Activated CD8-positive, alpha-beta T cell treated with anti-CD3 and anti-CD28 coated beads, Interleukin-2, amount 10 ng/mL, durations not matched to agents 7 days and 5 days (primary cell): ENCODE measurements at regions not wholly inside any gene's neighbourhood (a gene's known extent, or its start where the extent isn't known, plus 50 kb on each side); places are given as distances from the start of the nearest gene placed in this dataset.

Experiments used
- ATAC-seq: fragments of 150-1000 bp; cut with Tn5 transposase; one replicate; pipeline ENCODE4 v1.10.0; 2021; ENCODE audit warnings: moderate library complexity
- CTCF ChIA-PET: fragments of 350-600 bp; sonication (Branson Sonifier 250); formaldehyde crosslinking; loops from one replicate; lab custom pipeline; 2021; ENCODE audit warnings: antibody characterized with exemption; lab: Charles Lee
- POLR2A ChIA-PET: fragments of 350-600 bp; sonication (Branson Sonifier 250); formaldehyde crosslinking; loops from one replicate; lab custom pipeline; 2021; ENCODE audit warnings: antibody characterized with exemption; lab: Charles Lee
- DNase-seq: peaks from one replicate; pipeline ENCODE4 v3.0.0-alpha.2; 2020
- H3K27ac Mint-ChIP-seq: one replicate; pipeline ENCODE4 v1.8.0; 2021; ENCODE audit warnings: mild to moderate bottlenecking, mixed read lengths
- H3K27me3 Mint-ChIP-seq: one replicate; pipeline ENCODE4 v1.8.0; 2021; ENCODE audit warnings: low read depth, mixed read lengths
- H3K36me3 Mint-ChIP-seq: one replicate; pipeline ENCODE4 v1.8.0; 2021; ENCODE audit warnings: low read depth, mixed read lengths
- H3K4me1 Mint-ChIP-seq: one replicate; pipeline ENCODE4 v1.8.0; 2021; ENCODE audit warnings: low read depth, mixed read lengths
- H3K4me3 Mint-ChIP-seq: one replicate; pipeline ENCODE4 v1.8.0; 2021; ENCODE audit warnings: mild to moderate bottlenecking, mixed read lengths
- H3K9me3 Mint-ChIP-seq: one replicate; pipeline ENCODE4 v1.8.0; 2022; ENCODE audit warnings: mixed read lengths; ENCODE audit not compliant: insufficient read depth

DNA sequence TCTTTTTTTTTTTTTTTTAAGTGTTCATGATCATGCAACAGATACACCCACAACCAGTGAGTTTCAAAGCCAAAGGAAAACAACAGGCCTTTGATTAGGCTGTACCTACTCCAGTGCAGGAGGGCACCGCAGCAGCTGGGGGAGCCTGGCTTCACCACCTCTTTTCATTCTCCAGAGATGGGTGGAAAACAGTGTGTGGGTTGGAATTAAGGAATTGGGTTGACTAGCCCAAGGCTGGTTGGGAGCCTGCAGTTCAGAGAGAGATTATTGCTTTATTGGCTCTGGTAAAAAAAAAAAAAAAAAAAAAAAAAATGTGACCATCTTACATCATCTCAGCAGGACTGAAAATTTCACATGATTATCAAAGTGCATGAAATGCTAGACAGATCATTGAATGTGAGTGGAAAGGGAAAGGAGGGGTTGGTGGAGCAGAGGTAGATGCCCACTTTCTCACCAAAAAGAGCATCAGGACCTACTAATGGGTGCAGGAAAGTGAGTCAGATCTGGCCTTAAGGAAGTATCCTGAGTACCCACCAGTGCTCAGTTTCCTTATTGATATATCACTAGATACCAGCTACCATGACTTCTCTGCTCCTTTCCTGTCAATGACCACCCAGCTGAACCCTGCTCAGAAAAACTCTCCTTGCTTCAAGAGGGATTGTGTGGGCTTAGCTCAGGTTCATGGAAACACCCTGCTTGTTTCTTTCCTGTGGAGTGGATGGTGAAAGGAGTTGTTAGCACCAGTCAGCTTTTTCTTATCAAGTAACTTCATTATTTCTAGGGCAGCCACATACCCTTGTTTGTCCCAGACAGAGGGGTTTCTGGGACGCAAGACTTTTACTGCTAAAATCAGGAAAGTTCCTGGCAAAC is 54.8 kb upstream of the DYRK2 start:
- Mint-ChIP-seq H3K4me3 (no peak overlapping the region), H3K36me3 (peaks cover 28% of the 10 kb centered on the region), H3K9me3 (peaks cover 15% of the 10 kb centered on the region), H3K4me1 (peaks cover 49% of the 10 kb centered on the region), H3K27ac (peak overlapping the region; percentile 69), H3K27me3 (no peaks in the 10 kb centered on the region)
- no peak for DNase-seq
- POLR2A ChIA-PET = interaction anchor here (0.5 to 1.0 kb wide), 2 partner anchors 14 to 49 kb away, joined by 3 to 4 read pairs; no protein-coding TSS in a partner anchor
- ATAC-seq = no peak
- CTCF ChIA-PET = interaction anchor here (1.1 to 3.7 kb wide), 5 partner anchors 9 to 37 kb away, joined by 3 to 21 read pairs (median 6); no protein-coding TSS in a partner anchor

GRCh38 chr12:67594888-67595287 is 53.7 kb upstream of the DYRK2 start:
- no peak overlapping the region for H3K27ac Mint-ChIP-seq
- DNase-seq (no peak), ATAC-seq (no peak)
- peaks cover 31% of the 10 kb centered on the region for H3K36me3 Mint-ChIP-seq
- H3K9me3 Mint-ChIP-seq = peaks cover 21% of the 10 kb centered on the region
- peaks cover 44% of the 10 kb centered on the region for H3K4me1 Mint-ChIP-seq
- H3K27me3 Mint-ChIP-seq = no peaks in the 10 kb centered on the region
- POLR2A ChIA-PET = interaction anchor here (1.0 kb wide), 1 partner anchor 15 kb away, joined by 3 read pairs; no protein-coding TSS in a partner anchor
- CTCF ChIA-PET = interaction anchor here (1.1 to 1.6 kb wide), 3 partner anchors 10 to 36 kb away, joined by 3 to 6 read pairs (median 4); no protein-coding TSS in a partner anchor
- no peak overlapping the region for H3K4me3 Mint-ChIP-seq

DNA sequence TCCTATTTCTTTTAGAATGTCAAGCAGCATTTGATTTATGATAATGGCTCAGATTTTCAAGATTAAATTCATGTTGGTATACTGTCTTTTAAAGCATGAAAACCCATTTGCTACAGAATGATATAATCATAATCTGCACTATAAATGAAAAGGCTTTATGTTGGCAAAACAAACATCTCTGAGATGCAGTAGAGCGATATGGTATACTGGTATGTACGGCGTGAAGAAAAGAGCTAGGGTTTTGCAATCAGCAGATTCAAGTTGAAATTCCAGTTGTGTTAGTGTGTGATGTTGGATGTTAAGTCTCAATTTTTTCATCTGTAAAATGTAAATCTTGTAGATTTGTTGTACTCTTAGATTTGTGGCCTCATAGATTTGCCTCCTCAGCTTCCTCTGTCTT is 53.2 kb upstream of the DYRK2 start:
- DNase-seq (no peak), ATAC-seq (no peak)
- Mint-ChIP-seq H3K9me3 (peaks cover 21% of the 10 kb centered on the region), H3K27ac (no peak overlapping the region), H3K4me1 (peaks cover 40% of the 10 kb centered on the region), H3K27me3 (no peaks in the 10 kb centered on the region), H3K4me3 (no peak overlapping the region), H3K36me3 (peaks cover 32% of the 10 kb centered on the region)
- ChIA-PET CTCF (interaction anchor here (0.8 kb wide), 1 partner anchor 35 kb away, joined by 4 read pairs; no protein-coding TSS in a partner anchor), POLR2A (no interaction called here)

GRCh38 chr12:67598598-67598997 is 49.9 kb upstream of the DYRK2 start:
- ChIA-PET CTCF (interaction anchor here (1.5 kb wide), 1 partner anchor 15 kb away, joined by 3 read pairs; no protein-coding TSS in a partner anchor), POLR2A (interaction anchor here (0.7 to 1.0 kb wide), 2 partner anchors 34 to 45 kb away, joined by 3 read pairs; no protein-coding TSS in a partner anchor)
- H3K27me3 Mint-ChIP-seq = no peaks in the 10 kb centered on the region
- ATAC-seq (no peak), DNase-seq (no peak)
- peaks cover 18% of the 10 kb centered on the region for H3K36me3 Mint-ChIP-seq
- H3K4me1 Mint-ChIP-seq = peaks cover 14% of the 10 kb centered on the region
- H3K9me3 Mint-ChIP-seq = peaks cover 21% of the 10 kb centered on the region
- no peak overlapping the region for H3K4me3 Mint-ChIP-seq
- no peak overlapping the region for H3K27ac Mint-ChIP-seq
